ENCODE measurements at regions not wholly inside any gene's neighbourhood (a gene's known extent, or its start where the extent isn't known, plus 50 kb on each side); places are given as distances from the start of the nearest gene placed in this dataset.
"Not testable (repeated sequence)": the region's sequence is repeated elsewhere in the genome, so short reads cannot be mapped to it uniquely, and the experiment has no call there.

DNA sequence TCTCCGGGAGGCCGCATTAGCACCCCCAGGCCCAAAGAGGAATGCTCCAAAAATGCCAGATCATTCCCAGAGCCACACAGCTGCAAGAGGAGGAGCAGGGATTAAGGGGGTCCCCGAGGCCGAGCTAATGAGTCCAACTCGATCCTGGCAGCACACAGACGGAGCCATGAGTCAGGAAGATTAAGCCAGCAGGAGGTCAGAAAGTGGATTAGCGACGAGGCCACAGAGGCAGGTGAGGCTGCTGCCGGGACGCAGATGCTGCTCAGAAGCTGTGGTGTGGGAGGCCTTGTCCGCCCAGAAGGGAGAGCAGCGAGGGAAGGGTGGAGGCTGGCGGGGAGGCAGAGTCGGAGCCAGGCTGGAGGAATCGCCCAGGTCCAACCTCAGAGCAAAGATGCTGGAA is 120.5 kb downstream of the SHANK2 start:
- DNase-seq (ENCODE audit: insufficient read length, low spot score) = no peak

DNA sequence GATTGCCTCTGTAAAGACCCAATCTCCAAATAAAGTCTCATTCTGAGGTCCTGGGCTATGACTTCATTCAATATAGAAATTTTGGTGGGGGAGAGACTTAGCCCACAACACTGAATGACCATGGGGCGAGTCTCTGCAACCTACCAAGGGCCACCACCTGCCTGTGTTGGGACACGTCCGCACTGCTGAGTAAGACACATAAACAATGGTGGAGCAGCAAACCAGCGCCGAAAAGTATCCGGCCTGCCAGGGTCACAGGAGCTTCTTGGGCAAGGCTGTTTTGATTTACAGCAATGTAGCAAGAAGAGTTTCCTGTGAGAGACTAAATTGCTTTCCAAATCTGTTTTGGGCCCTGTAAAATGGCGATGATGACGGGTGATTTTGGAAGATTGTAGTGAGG is 122.3 kb downstream of the SHANK2 start:
- FAIRE-seq (no peak), DNase-seq (ENCODE audit: insufficient read length, low spot score) (no peak)
- TF ChIP-seq, protein P1, sequence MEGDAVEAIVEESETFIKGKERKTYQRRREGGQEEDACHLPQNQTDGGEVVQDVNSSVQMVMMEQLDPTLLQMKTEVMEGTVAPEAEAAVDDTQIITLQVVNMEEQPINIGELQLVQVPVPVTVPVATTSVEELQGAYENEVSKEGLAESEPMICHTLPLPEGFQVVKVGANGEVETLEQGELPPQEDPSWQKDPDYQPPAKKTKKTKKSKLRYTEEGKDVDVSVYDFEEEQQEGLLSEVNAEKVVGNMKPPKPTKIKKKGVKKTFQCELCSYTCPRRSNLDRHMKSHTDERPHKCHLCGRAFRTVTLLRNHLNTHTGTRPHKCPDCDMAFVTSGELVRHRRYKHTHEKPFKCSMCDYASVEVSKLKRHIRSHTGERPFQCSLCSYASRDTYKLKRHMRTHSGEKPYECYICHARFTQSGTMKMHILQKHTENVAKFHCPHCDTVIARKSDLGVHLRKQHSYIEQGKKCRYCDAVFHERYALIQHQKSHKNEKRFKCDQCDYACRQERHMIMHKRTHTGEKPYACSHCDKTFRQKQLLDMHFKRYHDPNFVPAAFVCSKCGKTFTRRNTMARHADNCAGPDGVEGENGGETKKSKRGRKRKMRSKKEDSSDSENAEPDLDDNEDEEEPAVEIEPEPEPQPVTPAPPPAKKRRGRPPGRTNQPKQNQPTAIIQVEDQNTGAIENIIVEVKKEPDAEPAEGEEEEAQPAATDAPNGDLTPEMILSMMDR (IDR thresholded peaks at IDR 0.05; ENCODE audit: insufficient read depth, missing control alignments) = no peak

More for the DNA sequence above, 120.5 kb downstream of the SHANK2 start:
- TF ChIP-seq, protein P1 (IDR thresholded peaks at IDR 0.05; ENCODE audit: insufficient read depth, missing control alignments) = no peak
- FAIRE-seq = no peak

DNA sequence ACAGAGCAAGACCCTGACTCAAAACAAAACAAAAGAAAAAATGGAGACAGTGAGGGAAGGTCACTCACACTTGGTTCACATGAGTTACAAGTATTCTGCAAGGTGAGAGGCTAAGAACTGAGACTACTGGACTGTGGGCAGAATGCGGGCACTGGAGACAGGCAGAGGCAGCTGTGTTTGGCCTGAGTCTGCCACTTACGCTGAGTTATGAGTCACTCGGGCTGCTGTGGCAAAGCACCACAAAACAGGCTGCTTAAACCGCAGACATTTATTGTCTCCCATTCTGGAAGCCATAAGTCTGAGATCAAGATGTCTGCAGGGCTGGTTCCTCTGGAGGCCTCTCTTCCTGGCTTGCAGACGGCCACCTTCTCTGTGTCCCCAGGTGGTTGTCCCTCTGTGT is 122.8 kb downstream of the SHANK2 start:
- FAIRE-seq (no peak), DNase-seq (ENCODE audit: insufficient read length, low spot score) (no peak)
- TF ChIP-seq, protein P1 (IDR thresholded peaks at IDR 0.05; ENCODE audit: insufficient read depth, missing control alignments) = no peak

DNA sequence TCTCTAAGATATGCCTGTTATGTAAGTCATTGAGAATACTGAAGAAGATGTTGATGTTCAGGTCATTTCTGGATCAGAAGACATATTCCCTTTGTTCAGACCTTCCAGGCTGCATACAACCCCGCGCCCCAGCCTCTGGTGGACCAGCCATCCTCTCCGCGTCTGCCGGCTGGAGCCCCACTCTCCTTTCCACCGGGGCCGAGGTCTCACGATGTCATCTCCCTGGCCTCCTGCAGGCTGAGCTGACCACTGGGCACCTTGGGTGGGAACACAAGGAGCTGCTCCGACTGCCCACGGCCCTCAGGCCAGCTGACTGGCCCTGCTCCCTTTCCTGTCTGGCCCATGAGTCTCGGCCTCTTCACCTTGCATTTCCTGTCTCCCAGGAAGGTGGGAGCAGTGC is 124.6 kb downstream of the SHANK2 start:
- FAIRE-seq = no peak
- no peak for DNase-seq (ENCODE audit: insufficient read length, low spot score)
- TF ChIP-seq, protein P1 (IDR thresholded peaks at IDR 0.05; ENCODE audit: insufficient read depth, missing control alignments) = no peak

DNA sequence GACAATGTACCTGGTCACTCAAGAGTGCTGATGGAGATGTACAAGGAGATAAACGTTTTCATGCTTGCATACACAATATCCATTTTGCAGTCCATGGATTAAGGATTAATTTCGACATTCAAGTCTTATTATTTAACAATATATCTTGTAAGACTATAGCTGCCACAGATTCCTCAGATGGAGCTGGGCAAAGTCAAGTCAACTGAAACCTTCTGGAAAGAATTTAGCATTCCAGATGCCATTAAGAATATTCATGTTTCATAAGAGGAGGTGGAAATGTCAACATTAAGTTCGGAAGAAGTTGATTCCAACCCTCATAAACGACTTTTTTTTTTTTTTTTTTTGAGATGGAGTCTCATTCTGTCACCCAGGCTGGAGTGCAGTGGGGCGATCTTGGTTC is 126.0 kb downstream of the SHANK2 start:
- DNase-seq (ENCODE audit: insufficient read length, low spot score); FAIRE-seq: not testable (repeated sequence)

DNA sequence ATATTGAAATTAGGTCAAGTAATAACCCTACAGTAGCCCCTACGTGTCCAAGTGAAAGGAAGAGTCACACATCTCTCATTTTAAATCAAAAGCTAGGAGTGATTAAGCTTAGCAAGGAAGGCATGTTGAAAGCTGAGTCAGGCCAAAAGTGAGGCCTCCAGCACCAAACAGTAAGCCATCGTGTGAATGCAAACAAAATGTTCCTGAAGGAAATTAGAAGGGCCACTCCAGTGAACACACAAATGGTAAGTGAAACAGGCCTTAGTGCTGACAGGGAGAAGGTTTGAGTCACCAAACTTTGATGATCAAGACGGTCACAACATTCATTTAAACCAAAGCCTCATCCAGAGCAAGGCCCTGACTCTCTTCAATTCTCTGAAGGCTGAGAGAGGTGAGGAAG is 127.2 kb downstream of the SHANK2 start:
- no peak for DNase-seq (ENCODE audit: insufficient read length, low spot score)
- TF ChIP-seq, protein P1 (IDR thresholded peaks at IDR 0.05; ENCODE audit: insufficient read depth, missing control alignments) = no peak
- FAIRE-seq = no peak

DNA sequence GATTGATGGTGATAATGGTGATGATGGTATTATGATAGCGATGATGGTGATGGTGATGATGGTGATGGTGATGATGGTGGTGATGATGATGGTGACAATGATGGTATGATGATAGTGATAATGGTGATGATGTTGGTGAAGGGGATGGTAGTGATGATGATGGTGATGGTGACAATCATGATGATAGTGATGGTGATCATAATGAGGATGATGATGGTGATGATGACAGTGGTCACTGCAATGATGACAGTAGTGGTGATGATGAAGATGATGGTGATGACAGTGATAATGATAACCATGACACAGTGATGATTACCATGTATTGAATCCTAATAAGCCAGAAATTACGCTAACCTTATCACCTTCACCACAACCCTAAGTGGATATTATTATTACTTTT is 128.2 kb downstream of the SHANK2 start:
- TF ChIP-seq, protein P1 (IDR thresholded peaks at IDR 0.05; ENCODE audit: insufficient read depth, missing control alignments) = no peak
- DNase-seq (ENCODE audit: insufficient read length, low spot score) (no peak), FAIRE-seq (no peak)

DNA sequence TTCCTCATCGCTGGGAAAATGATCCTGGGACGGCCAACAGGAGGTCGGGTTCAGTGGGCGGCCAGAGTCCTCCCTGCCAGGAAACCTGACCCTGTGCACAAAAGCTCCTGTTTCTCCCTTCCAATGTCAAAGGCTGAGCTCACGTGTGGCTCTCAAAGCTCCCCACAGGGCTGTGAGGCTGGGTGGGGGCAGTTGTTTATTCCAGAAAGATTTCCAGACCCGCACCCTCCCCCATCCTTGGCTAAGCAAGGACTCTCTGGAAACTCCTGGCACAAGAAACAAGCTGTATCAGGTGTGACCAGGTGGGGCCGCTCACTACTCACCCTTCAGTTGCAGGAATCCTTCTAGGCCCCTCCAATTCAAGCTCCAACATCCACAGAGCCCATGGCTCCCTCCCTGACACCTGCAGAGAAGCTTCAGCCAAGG is 131.9 kb downstream of the SHANK2 start:
- FAIRE-seq = no peak
- no peak for DNase-seq (ENCODE audit: insufficient read length, low spot score)
- TF ChIP-seq, protein P1 (IDR thresholded peaks at IDR 0.05; ENCODE audit: insufficient read depth, missing control alignments) = peak; percentile 14

Data from D721Med (cell line).